ENCODE measurements at regions not wholly inside any gene's neighbourhood (a gene's known extent, or its start where the extent isn't known, plus 50 kb on each side); places are given as distances from the start of the nearest gene placed in this dataset.

DNA sequence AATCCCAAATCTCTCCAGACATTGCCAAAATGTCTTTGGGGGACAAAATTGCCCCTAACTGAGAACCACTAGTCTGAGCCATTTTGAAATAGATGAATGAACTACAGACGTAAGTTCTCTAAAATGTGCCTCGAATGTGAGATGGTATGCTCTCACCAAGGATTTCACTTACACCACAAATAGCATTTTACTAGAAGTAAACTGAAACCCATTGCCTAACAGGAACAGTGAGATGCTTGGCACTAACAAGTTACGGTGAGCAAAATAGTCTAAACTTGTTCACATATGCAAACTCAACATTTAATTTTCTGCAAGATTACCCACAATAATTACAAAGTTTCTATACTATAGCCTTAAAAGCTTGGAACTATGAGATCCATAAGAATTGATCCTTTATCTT is 343.6 kb upstream of the ESRRG start:
- DNase-seq (no peak), ATAC-seq (no peak)
- no peaks in the 10 kb centered on the region for H3K9me3 ChIP-seq
- no peak overlapping the region for H3K4me3 ChIP-seq
- no peak for TF ChIP-seq POLR2A (IDR thresholded peaks at IDR 0.05)
- TF ChIP-seq, protein P1, sequence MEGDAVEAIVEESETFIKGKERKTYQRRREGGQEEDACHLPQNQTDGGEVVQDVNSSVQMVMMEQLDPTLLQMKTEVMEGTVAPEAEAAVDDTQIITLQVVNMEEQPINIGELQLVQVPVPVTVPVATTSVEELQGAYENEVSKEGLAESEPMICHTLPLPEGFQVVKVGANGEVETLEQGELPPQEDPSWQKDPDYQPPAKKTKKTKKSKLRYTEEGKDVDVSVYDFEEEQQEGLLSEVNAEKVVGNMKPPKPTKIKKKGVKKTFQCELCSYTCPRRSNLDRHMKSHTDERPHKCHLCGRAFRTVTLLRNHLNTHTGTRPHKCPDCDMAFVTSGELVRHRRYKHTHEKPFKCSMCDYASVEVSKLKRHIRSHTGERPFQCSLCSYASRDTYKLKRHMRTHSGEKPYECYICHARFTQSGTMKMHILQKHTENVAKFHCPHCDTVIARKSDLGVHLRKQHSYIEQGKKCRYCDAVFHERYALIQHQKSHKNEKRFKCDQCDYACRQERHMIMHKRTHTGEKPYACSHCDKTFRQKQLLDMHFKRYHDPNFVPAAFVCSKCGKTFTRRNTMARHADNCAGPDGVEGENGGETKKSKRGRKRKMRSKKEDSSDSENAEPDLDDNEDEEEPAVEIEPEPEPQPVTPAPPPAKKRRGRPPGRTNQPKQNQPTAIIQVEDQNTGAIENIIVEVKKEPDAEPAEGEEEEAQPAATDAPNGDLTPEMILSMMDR (IDR thresholded peaks at IDR 0.05): no peak
- H3K27me3 ChIP-seq: no peaks in the 10 kb centered on the region
- H3K36me3 ChIP-seq: no peaks in the 10 kb centered on the region
- 57% methylated on average over 3 of the region's 3 CpGs for WGBS (ENCODE audit: insufficient coverage, low coverage, low lambda C conversion rate, missing lambda C conversion rate)
- H3K4me1 ChIP-seq: no peaks in the 10 kb centered on the region
- H3K27ac ChIP-seq: no peak overlapping the region
- intact Hi-C loops (cut with DNase I): no loop called here

DNA sequence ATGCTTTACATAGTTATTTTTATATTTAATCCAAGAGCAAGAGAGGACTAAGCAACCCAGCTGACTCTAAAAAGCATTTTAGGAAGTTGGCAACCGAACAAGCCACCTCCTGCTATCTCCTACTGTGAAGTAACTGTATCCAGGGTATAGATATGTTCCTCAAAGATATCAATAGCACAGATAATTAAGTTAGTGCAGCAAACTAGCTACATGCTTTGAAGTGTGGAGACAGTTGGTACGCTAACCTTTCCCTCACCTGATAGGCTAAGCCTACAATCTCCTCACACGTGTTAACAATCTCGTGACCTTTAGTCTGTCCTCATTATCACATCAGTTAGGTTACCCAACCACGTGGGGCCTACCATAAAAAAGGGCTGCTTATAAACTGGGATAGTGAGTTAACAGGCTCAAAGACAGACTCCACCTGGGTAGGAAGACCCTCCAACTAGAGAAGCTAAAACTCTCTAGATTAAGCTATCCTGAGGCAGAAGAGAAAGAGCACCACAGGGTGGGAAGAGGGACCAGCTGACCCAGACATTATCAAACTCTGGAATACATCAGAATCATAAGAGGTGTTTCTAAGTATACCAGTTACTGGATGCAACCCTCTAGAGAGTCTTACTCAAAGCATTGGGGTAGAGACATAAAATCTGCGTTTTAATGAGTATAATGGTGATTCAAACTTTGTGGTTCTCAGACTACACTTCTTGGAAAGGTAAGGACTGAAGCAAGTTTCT is 340.1 kb upstream of the ESRRG start:
- intact Hi-C loops (cut with DNase I): no loop called here
- 36% methylated on average over 6 of the region's 6 CpGs for WGBS (ENCODE audit: insufficient coverage, low coverage, low lambda C conversion rate, missing lambda C conversion rate)
- Histone ChIP-seq H3K4me3 (no peak overlapping the region), H3K36me3 (no peaks in the 10 kb centered on the region), H3K27ac (no peak overlapping the region), H3K27me3 (no peaks in the 10 kb centered on the region), H3K9me3 (no peaks in the 10 kb centered on the region), H3K4me1 (no peaks in the 10 kb centered on the region)
- ATAC-seq (no peak), DNase-seq (no peak)
- no peak for TF ChIP-seq POLR2A (IDR thresholded peaks at IDR 0.05)
- TF ChIP-seq, protein P1 (IDR thresholded peaks at IDR 0.05): no peak

DNA sequence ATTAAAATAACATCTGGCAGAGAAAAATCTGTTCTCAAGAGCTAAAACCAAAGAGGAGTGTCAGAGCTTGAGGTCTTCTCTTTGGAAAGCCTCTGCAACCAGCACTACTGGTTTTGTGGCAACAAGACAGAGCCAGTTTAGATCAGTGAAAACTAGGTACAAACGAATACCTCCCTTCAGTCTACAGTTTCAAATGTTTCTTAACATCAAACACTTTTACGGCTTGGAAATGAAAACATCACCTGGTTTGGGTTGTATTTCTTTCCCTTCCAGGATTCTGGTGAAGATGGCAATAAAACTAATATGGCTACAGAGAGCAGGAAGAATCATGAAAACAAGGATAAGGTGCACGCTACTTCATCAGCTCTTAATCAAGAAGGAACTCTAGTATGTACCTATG is 339.4 kb upstream of the ESRRG start:
- intact Hi-C loops (cut with DNase I): no loop called here
- DNase-seq: no peak
- ATAC-seq: no peak
- 57% methylated on average over 3 of the region's 3 CpGs for WGBS (ENCODE audit: insufficient coverage, low coverage, low lambda C conversion rate, missing lambda C conversion rate)
- Histone ChIP-seq H3K36me3 (no peaks in the 10 kb centered on the region), H3K4me3 (no peak overlapping the region), H3K4me1 (no peaks in the 10 kb centered on the region), H3K27ac (no peak overlapping the region), H3K9me3 (no peaks in the 10 kb centered on the region), H3K27me3 (no peaks in the 10 kb centered on the region)
- no peak for TF ChIP-seq POLR2A (IDR thresholded peaks at IDR 0.05)
- TF ChIP-seq, protein P1 (IDR thresholded peaks at IDR 0.05): no peak

- TF ChIP-seq, protein P1 (IDR thresholded peaks at IDR 0.05): no peak
- no peak for TF ChIP-seq POLR2A (IDR thresholded peaks at IDR 0.05)
- ATAC-seq (no peak), DNase-seq (no peak)
- Histone ChIP-seq H3K27ac (no peak overlapping the region), H3K4me3 (no peak overlapping the region), H3K36me3 (no peaks in the 10 kb centered on the region), H3K4me1 (no peaks in the 10 kb centered on the region), H3K27me3 (no peaks in the 10 kb centered on the region), H3K9me3 (no peaks in the 10 kb centered on the region)
- intact Hi-C loops (cut with DNase I): no loop called here
- 29% methylated on average over 1 of the region's 1 CpG for WGBS (ENCODE audit: insufficient coverage, low coverage, low lambda C conversion rate, missing lambda C conversion rate)
Measured at GRCh38 chr1:217059401-217059800, 336.2 kb upstream of the ESRRG start.
